Vagina (tissue), 2 donors: ENCODE measurements at regions not wholly inside any gene's neighbourhood (a gene's known extent, or its start where the extent isn't known, plus 50 kb on each side); places are given as distances from the start of the nearest gene placed in this dataset.

ENCODE experiments used
- DNase-seq, 2 donors: peaks; one replicate each; pipeline ENCODE4 v3.0.0-alpha.2; 2017; ENCODE audit errors: extremely low spot score in 2 of 2
- H3K27ac ChIP-seq: fragments of 200-600 bp; sonication (generic); one replicate; pipeline ENCODE4 v1.5.1; 2019
- H3K27me3 ChIP-seq: fragments of 200-600 bp; sonication (generic); one replicate; pipeline ENCODE4 v1.5.1; 2019
- H3K36me3 ChIP-seq, 2 donors: fragments of 200-600 bp; sonication (generic); one replicate each; pipeline ENCODE4 v1.5.1; 2017 to 2019
- H3K4me1 ChIP-seq: fragments of 200-600 bp; sonication (generic); one replicate; pipeline ENCODE4 v1.5.1; 2019
- H3K4me3 ChIP-seq, 2 donors: fragments of 200-600 bp; sonication (generic); 1 replicate in 1 of 2; 2 replicates in 1 of 2; pipeline ENCODE4 v1.5.1; 2016 to 2019
- H3K9me3 ChIP-seq: fragments of 200-600 bp; sonication (generic); one replicate; pipeline ENCODE4 v1.5.1; 2019
- CTCF ChIP-seq, 3 experiments: fragments of 450-650 bp in 2 of 3; fragments of 200-600 bp in 1 of 3; sonication (generic) in 1 of 3; IDR thresholded peaks; one replicate each; pipeline ENCODE4 v1.5.1; 2017 to 2019; ENCODE audit warnings: antibody characterized with exemption in 3 of 3, mild to moderate bottlenecking in 2 of 3, moderate library complexity in 2 of 3
- POLR2A ChIP-seq, 2 donors: fragments of 450-650 bp; IDR thresholded peaks; one replicate each; pipeline ENCODE4 v1.6.1; 2017; ENCODE audit warnings: antibody characterized with exemption in 2 of 2, mild to moderate bottlenecking in 2 of 2, moderate library complexity in 2 of 2
- POLR2AphosphoS5 ChIP-seq, 2 donors: sonication (generic); formaldehyde crosslinking; IDR thresholded peaks; one replicate each; pipeline ENCODE4 v1.9.0; 2017; ENCODE audit warnings: antibody characterized with exemption in 2 of 2, mild to moderate bottlenecking in 2 of 2, low read depth in 1 of 2; ENCODE audit not compliant: insufficient read depth in 1 of 2
- intact Hi-C: fragments of 100-400 bp; cut with DNase I; formaldehyde crosslinking; loops from one replicate; pipeline ENCODE4 v1.15.1; 2023

- Histone ChIP-seq H3K9me3 (no peaks in the 10 kb centered on the region), H3K27ac (no peak overlapping the region), H3K4me3 (no peak overlapping the region), H3K4me1 (no peaks in the 10 kb centered on the region), H3K27me3 (no peaks in the 10 kb centered on the region), H3K36me3 (no peaks in the 10 kb centered on the region)
- no peak for DNase-seq
- intact Hi-C loops: no loop called here
- TF ChIP-seq POLR2AphosphoS5 (IDR thresholded peaks at IDR 0.05; ENCODE audit: insufficient read depth in 1 of 2, low read depth in 1 of 2): no peak
- TF ChIP-seq CTCF (IDR thresholded peaks at IDR 0.05): no peak
- no peak for TF ChIP-seq POLR2A (IDR thresholded peaks at IDR 0.05)
Observed at GRCh38 chr3:107116251-107116650, 261.0 kb upstream of the CCDC54 start.

- Histone ChIP-seq H3K27ac (no peak overlapping the region), H3K4me1 (no peaks in the 10 kb centered on the region), H3K4me3 (no peak overlapping the region), H3K36me3 (no peaks in the 10 kb centered on the region), H3K27me3 (no peaks in the 10 kb centered on the region), H3K9me3 (no peaks in the 10 kb centered on the region)
- no peak for DNase-seq
- intact Hi-C loops: no loop called here
- TF ChIP-seq CTCF (IDR thresholded peaks at IDR 0.05) (no peak), POLR2AphosphoS5 (IDR thresholded peaks at IDR 0.05; ENCODE audit: insufficient read depth in 1 of 2, low read depth in 1 of 2) (no peak), POLR2A (IDR thresholded peaks at IDR 0.05) (no peak)
Observed at GRCh38 chr3:107117156-107117555, 260.1 kb upstream of the CCDC54 start.

GRCh38 chr3:107117922-107118536 is 259.2 kb upstream of the CCDC54 start:
- no peaks in the 10 kb centered on the region for H3K4me1 ChIP-seq
- H3K27me3 ChIP-seq: no peaks in the 10 kb centered on the region
- no peak overlapping the region for H3K27ac ChIP-seq
- TF ChIP-seq CTCF (IDR thresholded peaks at IDR 0.05) (peak in 1 of 3 experiments; percentile 27), POLR2AphosphoS5 (IDR thresholded peaks at IDR 0.05; ENCODE audit: insufficient read depth in 1 of 2, low read depth in 1 of 2) (no peak)
- intact Hi-C loops: no loop called here
- H3K36me3 ChIP-seq: no peaks in the 10 kb centered on the region
- DNase-seq: no peak
- no peak overlapping the region for H3K4me3 ChIP-seq
- H3K9me3 ChIP-seq: no peaks in the 10 kb centered on the region

GRCh38 chr3:107124885-107125284 is 252.4 kb upstream of the CCDC54 start:
- Histone ChIP-seq H3K4me1 (no peaks in the 10 kb centered on the region), H3K4me3 (no peak overlapping the region), H3K27ac (no peak overlapping the region), H3K9me3 (no peaks in the 10 kb centered on the region), H3K27me3 (no peaks in the 10 kb centered on the region), H3K36me3 (no peaks in the 10 kb centered on the region)
- DNase-seq: no peak
- TF ChIP-seq CTCF (IDR thresholded peaks at IDR 0.05): no peak
- TF ChIP-seq POLR2A (IDR thresholded peaks at IDR 0.05): no peak
- no peak for TF ChIP-seq POLR2AphosphoS5 (IDR thresholded peaks at IDR 0.05; ENCODE audit: insufficient read depth in 1 of 2, low read depth in 1 of 2)
- intact Hi-C loops: no loop called here

- Histone ChIP-seq H3K9me3 (no peaks in the 10 kb centered on the region), H3K4me3 (no peak overlapping the region), H3K27me3 (no peaks in the 10 kb centered on the region), H3K27ac (no peak overlapping the region), H3K4me1 (no peaks in the 10 kb centered on the region), H3K36me3 (no peaks in the 10 kb centered on the region)
- no peak for TF ChIP-seq CTCF (IDR thresholded peaks at IDR 0.05)
- TF ChIP-seq POLR2A (IDR thresholded peaks at IDR 0.05): no peak
- no peak for TF ChIP-seq POLR2AphosphoS5 (IDR thresholded peaks at IDR 0.05; ENCODE audit: insufficient read depth in 1 of 2, low read depth in 1 of 2)
- no peak for DNase-seq
- intact Hi-C loops: no loop called here
Observed at GRCh38 chr3:107128946-107129345, 248.3 kb upstream of the CCDC54 start.
